G401 (cell line): ENCODE measurements at regions not wholly inside any gene's neighbourhood (a gene's known extent, or its start where the extent isn't known, plus 50 kb on each side); places are given as distances from the start of the nearest gene placed in this dataset.
"Not testable (repeated sequence)": the region's sequence is repeated elsewhere in the genome, so short reads cannot be mapped to it uniquely, and the experiment has no call there.

Experiments
- DNase-seq: peaks from one replicate; pipeline ENCODE4 v3.0.0-alpha.2; 2015; ENCODE audit warnings: low spot score
- in situ Hi-C: cut with HindIII; loops from 2 replicates; pipeline ENCODE4 v1.10.0; 2016; ENCODE audit warnings: low sequenced_read_pairs, mixed read lengths

DNA sequence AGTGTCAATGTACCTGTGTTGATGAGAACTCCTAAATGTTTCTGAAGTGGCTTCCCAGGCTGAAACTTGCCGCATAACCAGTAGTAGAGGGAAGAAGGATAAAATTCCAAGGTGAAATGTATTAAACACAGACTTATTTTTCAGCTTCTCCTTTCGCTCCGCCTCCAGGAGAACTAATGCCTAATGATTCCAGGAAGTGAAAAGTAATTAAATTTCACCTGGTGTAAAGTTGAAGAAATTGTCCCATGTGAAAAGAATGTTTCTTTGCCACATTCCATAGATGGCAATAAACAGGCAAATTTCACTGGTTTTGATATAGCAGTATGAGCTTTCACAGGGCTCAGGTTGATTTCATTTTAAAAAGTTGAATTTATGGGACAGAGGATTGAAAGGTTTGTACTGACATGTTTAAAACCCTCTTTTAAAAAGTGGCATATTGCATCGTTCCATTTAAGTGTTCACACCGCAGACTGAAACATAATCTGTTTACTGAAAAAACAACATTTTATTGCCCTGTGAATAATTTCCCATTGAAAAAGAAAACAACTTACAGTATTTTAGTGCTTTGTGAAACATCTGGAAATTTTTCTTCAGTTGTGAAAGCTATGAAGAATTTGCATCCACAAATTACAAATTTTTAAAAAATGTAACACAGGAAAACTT lies 453.4 kb upstream of the NFE2L3 start:
- DNase-seq, result no peak
- in situ Hi-C loops, result no loop called here

- DNase-seq, in situ Hi-C loops: not testable (repeated sequence)
Observed at GRCh38 chr7:25700141-25700540, 451.9 kb upstream of the NFE2L3 start.

- DNase-seq, result no peak
- in situ Hi-C loops, result no loop called here
Observed at GRCh38 chr7:25704413-25704812, 447.6 kb upstream of the NFE2L3 start.

DNA sequence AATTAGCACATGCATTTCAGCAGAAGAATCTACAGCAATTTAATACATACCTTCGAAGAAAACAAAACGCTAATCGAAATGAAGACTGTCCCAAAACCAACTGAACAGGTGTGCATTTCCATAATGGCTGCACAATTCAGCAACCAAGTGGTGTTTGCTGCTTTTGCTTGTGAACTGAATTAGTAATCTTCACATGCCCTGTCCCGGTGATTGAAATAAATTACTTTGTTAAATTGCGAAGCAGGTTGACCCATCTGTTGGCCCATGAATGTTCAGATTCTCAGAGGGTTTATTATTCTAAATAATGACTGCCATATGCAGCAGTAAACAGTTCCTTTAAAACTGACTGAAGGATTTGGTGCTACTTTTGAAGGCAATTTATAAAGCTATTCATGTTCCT lies 445.2 kb upstream of the NFE2L3 start:
- in situ Hi-C loops, result no loop called here
- DNase-seq, result no peak

DNA sequence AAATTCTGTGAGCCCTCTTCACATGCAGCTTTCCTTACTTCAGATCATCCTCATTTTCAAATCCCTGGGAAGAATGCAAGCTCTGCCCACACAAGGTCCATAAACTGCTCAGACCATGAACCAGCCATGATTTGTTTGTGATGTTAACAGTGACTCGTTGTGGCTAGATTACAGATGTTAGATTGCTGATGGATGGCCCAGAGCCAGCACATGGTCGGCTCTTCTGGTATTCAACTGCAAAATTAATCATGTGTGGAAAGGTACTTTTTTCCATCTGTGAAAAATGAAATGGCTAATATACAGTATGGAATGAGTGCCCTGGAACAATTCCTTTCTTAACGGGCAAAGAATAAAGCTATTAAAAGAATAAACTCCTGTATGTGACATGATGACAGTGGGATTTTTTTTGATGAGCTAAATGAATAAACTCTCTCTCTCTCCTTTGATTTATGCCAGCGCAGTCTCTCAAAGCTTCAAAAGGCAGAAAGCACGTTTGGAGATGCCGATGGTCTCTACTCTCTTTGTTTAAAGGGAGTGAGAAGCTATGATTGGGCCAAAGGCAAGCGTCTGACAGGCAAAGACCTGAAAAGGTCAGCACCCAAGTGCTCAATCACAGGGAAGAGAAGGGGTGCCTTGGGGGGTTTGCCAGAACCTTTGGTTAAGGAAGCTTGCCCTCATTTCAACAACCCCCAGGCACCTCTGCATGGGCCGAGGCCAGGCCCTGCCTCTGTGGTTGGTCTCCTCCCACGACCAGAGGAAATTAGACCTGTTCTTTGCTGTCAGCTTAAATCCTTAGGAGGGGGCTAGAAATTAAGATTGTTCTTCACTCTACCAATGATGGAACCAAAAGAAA lies 444.0 kb upstream of the NFE2L3 start:
- peak; percentile 48 for DNase-seq
- in situ Hi-C loops, result no loop called here

DNA sequence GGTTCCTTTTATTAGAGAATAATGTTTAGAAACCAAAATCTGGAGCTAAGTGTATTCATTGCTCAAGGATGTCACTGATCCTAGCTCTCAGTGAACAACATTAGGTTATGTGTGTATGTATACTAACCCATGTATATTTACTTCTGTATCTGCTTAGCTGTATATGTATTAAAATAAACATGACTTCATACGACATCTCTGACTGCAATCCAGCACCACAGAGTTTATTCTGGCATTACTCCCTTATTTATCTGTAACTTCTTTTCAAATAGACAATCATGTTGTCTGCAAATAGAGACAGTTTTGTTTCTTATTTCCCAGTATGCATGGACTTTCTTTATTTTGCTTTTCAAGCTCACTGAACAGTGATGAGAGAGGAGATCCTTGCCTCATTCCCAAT lies 441.0 kb upstream of the NFE2L3 start:
- in situ Hi-C loops, result no loop called here
- no peak for DNase-seq

- no peak for DNase-seq
- in situ Hi-C loops, result no loop called here
Observed at GRCh38 chr7:25711940-25712339, 440.1 kb upstream of the NFE2L3 start.

DNA sequence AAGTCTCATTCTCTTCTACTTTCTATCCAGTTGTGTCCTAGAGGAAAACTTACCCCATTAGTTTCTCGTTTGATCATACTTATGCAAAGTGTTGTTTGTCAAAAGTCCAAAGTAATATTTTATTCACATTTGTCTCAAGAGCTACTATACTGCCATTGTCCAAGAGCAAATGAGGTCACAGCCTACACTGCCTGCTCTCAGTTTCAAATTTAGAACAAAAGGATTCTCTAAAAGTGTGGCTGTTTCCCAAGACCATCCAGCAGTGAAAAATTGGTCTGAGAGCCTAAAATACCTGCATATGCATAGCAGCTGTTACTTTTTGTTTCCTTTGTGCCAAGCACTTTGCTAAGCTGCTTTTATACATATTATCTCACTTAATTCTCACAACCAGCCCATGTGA lies 439.5 kb upstream of the NFE2L3 start:
- peak; percentile 59 for DNase-seq
- in situ Hi-C loops, result no loop called here

- DNase-seq, result peak; percentile 59
- in situ Hi-C loops, result no loop called here
Observed at GRCh38 chr7:25714013-25714412, 438.0 kb upstream of the NFE2L3 start.

- in situ Hi-C loops, result no loop called here
- DNase-seq, result no peak
Observed at GRCh38 chr7:25716421-25716820, 435.6 kb upstream of the NFE2L3 start.

DNA sequence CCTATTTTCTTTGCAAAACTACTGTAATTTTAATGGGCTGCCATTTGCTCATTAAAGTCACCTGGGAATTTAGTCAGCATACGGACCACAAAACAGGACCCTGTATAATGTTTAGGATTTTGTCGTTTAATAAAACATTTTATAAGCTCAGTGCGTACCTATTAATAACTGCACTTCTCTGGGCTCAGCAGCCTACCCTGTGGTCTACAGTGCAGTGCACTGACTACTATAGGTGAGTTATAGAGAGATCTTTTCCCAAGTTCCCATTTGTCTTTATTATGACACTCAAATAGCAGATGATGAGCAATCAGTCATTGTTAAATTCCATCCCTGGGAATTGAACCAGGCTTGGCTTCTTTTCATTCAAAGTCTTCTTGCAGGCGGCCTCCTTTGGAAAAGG lies 433.4 kb upstream of the NFE2L3 start:
- in situ Hi-C loops, result no loop called here
- DNase-seq, result no peak

- in situ Hi-C loops, result no loop called here
Observed at GRCh38 chr7:25719190-25719896, 432.7 kb upstream of the NFE2L3 start.

DNA sequence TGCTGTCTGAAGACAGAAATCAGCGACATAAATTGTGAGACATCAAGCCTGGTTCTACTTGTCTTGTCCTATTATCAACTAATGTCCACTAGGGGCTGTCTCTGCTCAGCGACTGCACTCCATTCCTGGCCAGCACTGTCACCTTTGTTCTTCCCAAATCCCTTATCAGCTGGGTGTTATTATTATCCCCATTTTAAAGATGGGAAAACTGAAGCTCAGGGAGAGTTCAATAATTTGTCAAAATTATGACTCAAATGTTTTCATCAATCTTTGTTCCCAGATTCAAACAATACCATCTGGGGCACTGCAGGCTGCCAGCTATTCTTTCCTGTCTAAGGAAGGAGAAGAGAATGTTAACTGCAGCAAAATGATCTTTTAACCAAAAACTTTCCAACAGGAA lies 431.6 kb upstream of the NFE2L3 start:
- no peak for DNase-seq
- in situ Hi-C loops, result no loop called here

More at GRCh38 chr7:25719190-25719896, 432.7 kb upstream of the NFE2L3 start:
- no peak for DNase-seq

DNA sequence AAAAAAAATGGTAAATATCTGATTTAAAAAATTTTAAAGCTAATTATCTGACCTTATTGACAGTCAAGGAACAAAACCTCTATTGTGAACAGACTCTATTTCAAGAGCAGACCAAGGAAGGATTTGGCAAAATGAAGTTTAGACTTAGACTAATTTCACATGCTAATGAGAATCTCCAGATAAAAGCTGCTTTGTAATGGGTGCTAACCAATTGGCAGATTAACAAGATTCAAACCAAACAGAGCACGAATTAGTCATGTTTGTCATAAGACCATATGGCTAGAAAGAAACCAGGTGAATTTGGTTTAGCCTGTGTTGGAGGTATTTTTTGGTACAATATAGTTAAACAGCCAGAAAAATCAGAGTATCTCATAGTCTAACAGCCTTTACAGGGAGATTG lies 429.1 kb upstream of the NFE2L3 start:
- peak; percentile 76 for DNase-seq
- in situ Hi-C loops, result no loop called here

- no peak for DNase-seq
- in situ Hi-C loops, result no loop called here
Observed at GRCh38 chr7:25725451-25725850, 426.5 kb upstream of the NFE2L3 start.

DNA sequence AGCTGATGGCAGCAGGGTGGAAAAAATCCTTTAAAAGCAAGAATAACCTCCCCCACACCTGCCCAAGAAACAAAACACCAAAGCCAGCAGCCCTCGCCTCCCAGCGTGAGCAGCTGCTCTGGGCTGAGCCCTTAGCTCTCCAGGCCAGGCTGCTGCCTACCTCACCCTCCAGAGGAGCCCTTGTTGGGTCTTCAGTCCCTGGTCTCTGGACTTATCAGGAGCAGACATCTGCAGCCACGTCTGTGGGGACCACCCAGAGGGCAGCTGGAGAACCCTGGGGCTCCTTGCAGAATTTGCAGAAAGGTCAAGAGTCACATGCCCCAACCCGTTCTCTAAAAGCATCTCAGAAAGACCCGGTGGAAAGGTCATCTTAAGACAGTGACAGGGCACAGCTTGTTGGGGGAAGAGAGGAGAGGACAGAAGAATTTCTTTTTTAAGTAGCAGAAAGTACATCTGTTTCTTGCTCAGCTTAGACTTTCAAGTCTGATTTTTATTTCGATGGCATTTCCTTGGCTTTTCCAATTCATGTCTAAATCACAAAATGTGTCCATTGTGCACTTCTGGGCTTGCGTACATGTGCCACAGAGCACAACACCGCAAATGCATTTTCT lies 425.7 kb upstream of the NFE2L3 start:
- DNase-seq, result peak; percentile 64
- in situ Hi-C loops, result no loop called here

- peak; percentile 57 for DNase-seq
- in situ Hi-C loops, result no loop called here
Observed at GRCh38 chr7:25726781-25727311, 425.2 kb upstream of the NFE2L3 start.

GRCh38 chr7:25727446-25727845 lies 424.6 kb upstream of the NFE2L3 start:
- DNase-seq, result peak; percentile 60
- in situ Hi-C loops, result no loop called here

GRCh38 chr7:25727876-25728275 lies 424.1 kb upstream of the NFE2L3 start:
- in situ Hi-C loops, result no loop called here
- DNase-seq, result no peak
